Kidney epithelial cell (primary cell): ENCODE measurements at regions not wholly inside any gene's neighbourhood (a gene's known extent, or its start where the extent isn't known, plus 50 kb on each side); places are given as distances from the start of the nearest gene placed in this dataset.
A peak's percentile ranks its signal among the peaks of the same experiment; 100 is the strongest.
"Not testable (repeated sequence)": the region's sequence is repeated elsewhere in the genome, so short reads cannot be mapped to it uniquely, and the experiment has no call there.

Experiments used
- DNase-seq: peaks from one replicate; pipeline ENCODE4 v3.0.0-alpha.2; 2010; ENCODE audit warnings: low read depth
- H3K27me3 ChIP-seq: 2 replicates; pipeline ENCODE4 v1.6.0; 2011; ENCODE audit warnings: low read length; ENCODE audit not compliant: control insufficient read depth, insufficient read depth
- H3K36me3 ChIP-seq: 2 replicates; pipeline ENCODE4 v1.5.1; 2011; ENCODE audit warnings: low read length; ENCODE audit not compliant: control insufficient read depth, insufficient read depth
- H3K4me3 ChIP-seq: 2 replicates; pipeline ENCODE4 v1.5.1; 2011; ENCODE audit warnings: low read depth, mild to moderate bottlenecking, control low read depth, low read length
- TF ChIP-seq, protein P1 (sequence below): IDR thresholded peaks from 2 replicates; pipeline ENCODE4 v1.5.1; 2011; ENCODE audit warnings: mild to moderate bottlenecking, moderate library complexity, low read length, control low read depth, inconsistent platforms; ENCODE audit not compliant: insufficient read depth, poor library complexity, severe bottlenecking

DNA sequence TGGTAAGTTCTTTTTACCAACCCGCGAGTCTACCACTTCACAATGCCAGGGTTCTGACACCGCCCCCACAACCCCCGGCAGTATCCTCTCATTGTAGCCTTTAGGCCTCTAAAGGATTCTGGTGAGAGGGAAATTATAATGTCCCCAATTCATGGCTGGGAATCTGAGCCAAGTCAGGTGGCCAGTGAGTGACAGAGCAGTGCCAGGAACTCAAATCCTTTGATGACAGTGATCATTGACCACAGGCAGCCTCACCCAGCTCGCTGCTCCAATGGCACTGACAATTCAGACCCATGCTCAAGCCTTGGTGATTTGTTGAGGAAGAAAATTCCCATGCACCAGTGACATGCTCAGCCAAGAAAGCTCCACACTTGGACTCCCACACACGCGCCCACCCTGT, 63.4 kb upstream of the CSF1 start:
- TF ChIP-seq, protein P1, sequence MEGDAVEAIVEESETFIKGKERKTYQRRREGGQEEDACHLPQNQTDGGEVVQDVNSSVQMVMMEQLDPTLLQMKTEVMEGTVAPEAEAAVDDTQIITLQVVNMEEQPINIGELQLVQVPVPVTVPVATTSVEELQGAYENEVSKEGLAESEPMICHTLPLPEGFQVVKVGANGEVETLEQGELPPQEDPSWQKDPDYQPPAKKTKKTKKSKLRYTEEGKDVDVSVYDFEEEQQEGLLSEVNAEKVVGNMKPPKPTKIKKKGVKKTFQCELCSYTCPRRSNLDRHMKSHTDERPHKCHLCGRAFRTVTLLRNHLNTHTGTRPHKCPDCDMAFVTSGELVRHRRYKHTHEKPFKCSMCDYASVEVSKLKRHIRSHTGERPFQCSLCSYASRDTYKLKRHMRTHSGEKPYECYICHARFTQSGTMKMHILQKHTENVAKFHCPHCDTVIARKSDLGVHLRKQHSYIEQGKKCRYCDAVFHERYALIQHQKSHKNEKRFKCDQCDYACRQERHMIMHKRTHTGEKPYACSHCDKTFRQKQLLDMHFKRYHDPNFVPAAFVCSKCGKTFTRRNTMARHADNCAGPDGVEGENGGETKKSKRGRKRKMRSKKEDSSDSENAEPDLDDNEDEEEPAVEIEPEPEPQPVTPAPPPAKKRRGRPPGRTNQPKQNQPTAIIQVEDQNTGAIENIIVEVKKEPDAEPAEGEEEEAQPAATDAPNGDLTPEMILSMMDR = no peak
- no peak overlapping the region for H3K4me3 ChIP-seq
- no peaks in the 10 kb centered on the region for H3K27me3 ChIP-seq
- DNase-seq = no peak
- no peaks in the 10 kb centered on the region for H3K36me3 ChIP-seq

DNA sequence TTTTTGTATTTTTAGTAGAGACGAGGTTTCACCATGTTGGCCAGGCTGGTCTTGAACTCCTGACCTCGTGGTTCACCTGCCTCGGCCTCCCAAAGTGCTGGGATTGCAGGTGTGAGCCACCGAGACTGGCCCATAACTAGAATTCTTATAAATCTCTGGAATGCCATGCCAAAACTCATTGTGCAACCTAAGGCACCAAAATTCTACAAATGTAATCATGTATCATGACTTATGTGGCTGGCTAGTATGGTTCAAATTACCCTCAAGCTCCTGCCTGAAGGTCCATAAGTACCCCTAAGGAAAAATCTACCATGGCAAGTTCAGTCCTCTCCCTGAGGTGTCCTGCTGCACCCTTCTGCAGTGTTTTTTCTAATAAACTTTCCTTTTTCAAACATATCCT, 63.8 kb upstream of the CSF1 start:
- H3K4me3 ChIP-seq = no peak overlapping the region
- no peak for DNase-seq
- TF ChIP-seq, protein P1 = no peak

GRCh38 chr1:109846162-109846561, 64.5 kb upstream of the CSF1 start:
- Histone ChIP-seq H3K36me3 (no peaks in the 10 kb centered on the region), H3K4me3 (no peak overlapping the region), H3K27me3 (no peaks in the 10 kb centered on the region)
- TF ChIP-seq, protein P1 = no peak
- DNase-seq = peak; percentile 35

More for the DNA sequence above, 63.8 kb upstream of the CSF1 start:
- Histone ChIP-seq H3K27me3 (no peaks in the 10 kb centered on the region), H3K36me3 (no peaks in the 10 kb centered on the region)

- Histone ChIP-seq H3K4me3 (no peak overlapping the region), H3K36me3 (no peaks in the 10 kb centered on the region), H3K27me3 (no peaks in the 10 kb centered on the region)
- no peak for DNase-seq
- TF ChIP-seq, protein P1 = no peak
These were observed 65.0 kb upstream of the CSF1 start for GRCh38 chr1:109845658-109846057.

GRCh38 chr1:109844609-109845008, 66.0 kb upstream of the CSF1 start:
- DNase-seq = no peak
- TF ChIP-seq, protein P1 = no peak
- Histone ChIP-seq H3K4me3 (no peak overlapping the region), H3K36me3 (no peaks in the 10 kb centered on the region), H3K27me3 (no peaks in the 10 kb centered on the region)

DNA sequence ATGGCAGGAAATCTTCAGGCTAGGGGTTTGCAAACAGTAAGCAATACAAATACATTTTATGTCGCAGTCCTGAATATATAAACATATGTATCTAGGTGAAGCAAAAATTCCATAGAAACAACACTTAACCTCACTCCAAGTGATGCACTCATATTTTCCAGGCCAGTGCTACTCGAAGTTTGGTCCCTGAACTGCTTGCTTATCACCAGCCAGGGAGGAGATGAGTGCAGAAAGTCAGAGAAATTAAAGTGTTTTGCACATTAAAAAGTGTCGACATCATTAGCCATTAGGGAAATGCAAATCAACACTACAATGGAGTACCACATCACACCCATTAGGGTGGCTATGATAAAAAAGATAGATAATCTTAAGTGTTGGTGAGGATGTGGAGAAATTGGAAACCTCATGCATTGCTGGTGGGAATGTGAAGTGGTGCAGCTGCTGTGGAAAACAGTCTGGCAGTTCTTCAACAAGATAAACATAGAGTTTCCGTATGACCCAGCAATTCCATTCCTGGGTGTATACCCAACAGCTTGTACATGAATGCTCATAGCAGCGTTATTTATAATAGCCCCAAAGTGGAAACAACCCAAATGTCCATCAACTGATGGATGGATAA, 70.5 kb upstream of the CSF1 start:
- no peak overlapping the region for H3K4me3 ChIP-seq
- DNase-seq = no peak
- TF ChIP-seq, protein P1 = no peak

GRCh38 chr1:109839276-109839675, 71.4 kb upstream of the CSF1 start:
- H3K4me3 ChIP-seq, DNase-seq: not testable (repeated sequence)

More for the DNA sequence above, 70.5 kb upstream of the CSF1 start:
- no peaks in the 10 kb centered on the region for H3K36me3 ChIP-seq
- no peaks in the 10 kb centered on the region for H3K27me3 ChIP-seq

More at GRCh38 chr1:109839276-109839675, 71.4 kb upstream of the CSF1 start:
- H3K36me3 ChIP-seq, H3K27me3 ChIP-seq: not testable (repeated sequence)
